ENCODE measurements at regions not wholly inside any gene's neighbourhood (a gene's known extent, or its start where the extent isn't known, plus 50 kb on each side); places are given as distances from the start of the nearest gene placed in this dataset.

DNA sequence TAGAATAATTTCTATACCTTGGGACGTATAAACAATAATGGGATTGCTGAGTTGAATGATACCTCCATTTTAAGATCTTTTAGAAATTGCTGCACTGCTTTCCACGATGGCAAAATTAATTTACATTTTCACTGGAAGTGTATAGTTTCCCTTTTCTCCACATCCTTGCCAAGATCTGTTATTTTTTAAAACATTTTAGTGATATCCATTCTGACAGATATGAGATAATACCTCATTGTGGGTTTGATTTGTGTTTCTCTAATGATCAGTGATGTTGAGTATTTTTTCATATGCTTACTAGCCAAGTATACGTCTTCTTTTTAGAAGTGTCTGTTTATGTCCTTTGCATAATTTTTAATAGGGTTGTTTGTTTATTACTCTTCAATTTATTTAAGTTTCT lies 908.5 kb upstream of the CNTNAP5 start:
- DNase-seq (ENCODE audit: low spot score) = no peak

DNA sequence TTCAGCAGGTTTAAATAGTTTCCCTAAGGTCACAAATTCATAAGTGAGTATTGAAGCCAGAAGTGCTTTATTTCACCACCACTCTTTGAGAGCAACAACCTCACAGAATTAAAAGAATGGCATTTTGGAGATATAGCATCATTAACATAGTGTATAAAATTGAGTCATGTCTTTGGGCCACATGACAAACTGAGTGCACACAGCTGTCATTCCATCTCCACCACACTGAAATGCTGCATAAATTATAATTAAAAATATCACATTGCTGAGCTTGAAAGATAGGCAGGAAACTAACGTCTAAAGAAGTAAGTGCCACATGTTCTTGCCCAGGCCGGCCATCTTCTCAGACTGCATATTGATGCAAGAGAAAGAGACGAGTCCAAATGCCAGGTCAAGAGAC lies 897.9 kb upstream of the CNTNAP5 start:
- DNase-seq (ENCODE audit: low spot score) = no peak

DNA sequence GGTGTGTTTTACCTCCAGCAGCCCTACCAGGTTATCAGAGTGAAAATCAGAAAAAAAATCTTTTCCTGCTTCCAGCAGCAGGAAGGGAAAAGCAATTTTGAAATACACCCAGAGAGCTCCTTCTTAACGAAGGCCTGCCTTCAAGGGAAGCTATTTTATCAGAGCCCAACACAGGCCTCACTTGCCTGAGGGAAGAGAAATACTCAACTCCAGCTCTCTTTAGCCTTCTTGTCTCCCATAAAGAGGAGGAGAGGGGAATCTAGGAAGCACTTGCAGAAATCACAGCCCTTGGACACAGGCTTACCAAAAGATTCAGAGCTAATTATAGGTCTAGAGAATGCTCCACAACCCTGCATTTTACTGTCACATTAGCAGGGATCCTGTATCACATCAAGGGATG lies 896.1 kb upstream of the CNTNAP5 start:
- DNase-seq (ENCODE audit: low spot score) = no peak

DNA sequence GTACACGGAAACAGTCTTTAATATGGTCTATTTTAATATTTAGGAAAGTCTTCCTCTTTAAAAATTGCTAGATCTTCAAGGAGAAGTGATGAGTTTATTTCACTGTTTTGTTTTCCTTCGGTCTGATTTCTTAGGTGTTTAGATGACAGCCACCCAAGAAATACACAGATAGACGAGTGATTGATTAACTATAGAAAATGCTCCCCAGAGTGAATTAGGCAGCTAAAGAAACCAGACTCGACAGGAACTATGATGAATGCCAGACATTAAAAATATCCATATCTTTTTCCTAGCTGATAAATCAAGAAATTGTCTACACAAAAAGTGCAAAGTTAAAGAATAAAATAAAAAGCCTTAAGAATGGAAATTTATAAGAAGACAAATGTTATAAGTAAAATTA lies 888.7 kb upstream of the CNTNAP5 start:
- no peak for DNase-seq (ENCODE audit: low spot score)

DNA sequence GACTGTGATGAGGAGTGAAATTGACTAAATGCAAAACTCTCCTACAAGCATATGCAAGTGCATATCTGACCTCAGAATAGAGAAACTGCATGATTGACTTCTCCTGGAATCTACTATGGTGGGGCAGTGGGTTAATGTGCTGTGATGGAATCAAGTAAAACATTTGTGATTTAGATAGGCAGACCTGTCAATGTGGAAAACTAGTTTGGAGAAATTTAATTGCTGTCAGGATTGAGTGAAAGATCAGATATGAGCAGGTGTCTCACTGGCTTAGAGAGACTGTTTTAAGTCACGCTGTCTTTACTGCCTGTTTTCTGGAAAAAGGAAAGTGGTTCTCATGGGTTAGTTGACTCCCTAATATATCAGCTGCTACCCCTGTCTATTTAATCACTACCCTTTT lies 881.0 kb upstream of the CNTNAP5 start:
- no peak for DNase-seq (ENCODE audit: low spot score)

DNA sequence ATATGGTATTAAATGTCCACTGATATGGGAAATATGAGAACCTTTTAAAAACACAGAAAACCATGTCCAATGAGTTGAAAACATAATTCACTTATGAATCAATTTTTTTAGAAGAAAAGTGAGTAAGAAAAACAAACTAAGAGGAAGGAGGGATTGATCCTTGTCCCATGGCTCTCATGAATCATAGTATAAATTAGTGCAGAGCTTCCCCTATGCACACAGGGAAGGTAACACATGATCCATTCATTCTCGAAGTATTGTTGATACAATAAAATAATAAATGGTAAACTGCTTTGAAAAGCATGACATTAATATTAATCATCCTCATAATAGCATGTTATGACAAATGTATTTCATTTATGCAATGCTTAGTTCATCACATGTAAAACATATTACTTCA lies 872.0 kb upstream of the CNTNAP5 start:
- no peak for DNase-seq (ENCODE audit: low spot score)

DNA sequence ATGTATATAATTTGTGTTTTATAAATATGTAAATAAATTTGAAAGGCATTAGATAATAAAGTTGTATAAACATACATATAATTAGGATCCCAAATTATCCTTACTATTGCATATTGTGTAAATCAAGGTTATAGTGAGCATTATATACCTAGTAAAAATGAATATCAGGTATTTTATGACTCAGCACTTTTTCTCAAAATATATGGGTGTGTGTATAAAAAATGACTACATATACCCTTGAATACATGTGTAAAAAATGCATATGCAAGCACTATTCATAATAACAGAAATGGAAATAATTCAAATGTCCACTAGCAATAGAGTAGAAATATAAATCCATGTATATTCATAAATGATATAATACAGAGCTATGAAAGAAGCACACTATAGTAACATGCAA lies 870.9 kb upstream of the CNTNAP5 start:
- no peak for DNase-seq (ENCODE audit: low spot score)

DNA sequence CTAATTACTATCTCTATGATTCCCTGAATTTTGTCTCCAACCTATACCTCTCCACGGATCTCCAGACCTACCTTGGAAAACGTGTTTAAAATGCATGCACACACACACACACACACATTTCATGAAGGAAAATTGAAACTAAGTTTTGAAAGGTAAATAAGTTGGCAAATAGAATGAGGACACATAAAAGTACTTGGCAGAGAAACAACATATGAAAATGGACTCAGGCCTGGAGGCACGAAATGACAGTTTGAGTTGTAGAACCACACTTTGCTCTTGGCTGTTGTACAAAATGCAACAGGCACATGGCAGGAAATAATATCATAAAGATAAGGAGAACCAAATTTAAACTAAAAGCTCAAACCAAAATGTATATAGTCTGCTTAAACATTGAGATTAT lies 868.1 kb upstream of the CNTNAP5 start:
- DNase-seq (ENCODE audit: low spot score) = no peak

DNA sequence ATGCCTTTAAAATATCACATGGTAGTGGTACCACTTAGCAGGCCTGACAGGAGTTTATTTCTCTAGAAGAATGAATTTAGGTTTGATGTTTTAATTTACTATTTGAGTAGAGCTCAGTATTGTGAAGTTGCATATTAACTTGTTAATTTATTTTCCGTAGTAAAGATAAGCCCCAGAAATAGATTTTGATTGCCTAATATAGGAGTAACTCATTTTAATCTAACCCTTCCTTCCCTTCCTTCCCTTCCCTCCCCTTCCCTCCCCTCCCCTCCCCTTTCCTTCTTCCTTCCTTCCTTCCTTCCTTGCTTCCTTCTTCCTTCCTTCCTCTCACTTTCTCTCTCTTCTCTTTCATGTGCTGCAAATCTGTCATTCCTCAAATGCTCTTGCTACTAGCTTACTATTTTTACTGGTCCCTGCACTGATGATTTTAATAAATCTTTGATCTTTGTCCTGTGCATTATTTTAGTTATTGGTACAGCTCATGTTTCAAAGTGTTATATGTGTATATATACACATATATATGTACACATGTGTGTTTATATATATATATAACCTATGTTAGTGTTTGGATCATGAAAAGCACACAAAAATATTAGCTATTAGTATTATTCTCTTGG lies 862.6 kb upstream of the CNTNAP5 start:
- DNase-seq (ENCODE audit: low spot score) = no peak

DNA sequence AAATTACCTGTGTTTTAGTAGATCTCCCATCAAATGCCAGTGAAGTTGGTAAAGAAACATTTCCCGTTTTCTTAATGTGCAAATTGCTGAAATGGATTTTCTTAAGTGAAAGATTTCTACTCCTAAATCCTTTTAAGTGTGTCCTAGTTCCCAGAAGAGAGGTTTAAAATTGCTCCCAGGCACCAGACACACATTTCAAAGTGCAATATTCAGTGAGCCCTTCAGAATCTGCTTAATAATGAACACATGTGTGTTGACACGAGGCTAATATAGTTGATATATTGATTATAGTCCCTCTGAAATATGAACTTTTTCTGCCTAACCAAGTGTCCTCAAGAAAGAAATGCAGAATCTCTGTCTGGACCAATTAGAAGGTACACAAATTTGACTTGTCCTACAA lies 861.7 kb upstream of the CNTNAP5 start:
- no peak for DNase-seq (ENCODE audit: low spot score)

DNA sequence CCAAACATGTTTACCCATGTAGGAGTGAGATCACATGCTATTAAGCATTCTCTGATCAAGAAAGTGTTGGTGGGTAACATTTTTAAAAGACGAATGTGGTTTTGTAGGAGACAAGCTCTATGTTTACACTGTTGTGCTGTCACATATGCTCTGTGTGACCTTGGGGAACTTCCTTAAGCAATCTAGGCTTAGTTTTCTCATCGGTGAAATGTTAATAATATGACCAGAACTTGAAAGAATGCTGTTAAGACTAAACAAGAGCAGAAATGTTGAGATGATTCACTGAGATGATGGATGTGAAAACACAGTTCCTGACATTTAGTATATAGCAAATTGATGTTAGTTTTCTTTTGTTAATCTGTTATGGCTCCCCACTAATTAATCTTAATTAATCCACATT lies 860.9 kb upstream of the CNTNAP5 start:
- DNase-seq (ENCODE audit: low spot score) = no peak

DNA sequence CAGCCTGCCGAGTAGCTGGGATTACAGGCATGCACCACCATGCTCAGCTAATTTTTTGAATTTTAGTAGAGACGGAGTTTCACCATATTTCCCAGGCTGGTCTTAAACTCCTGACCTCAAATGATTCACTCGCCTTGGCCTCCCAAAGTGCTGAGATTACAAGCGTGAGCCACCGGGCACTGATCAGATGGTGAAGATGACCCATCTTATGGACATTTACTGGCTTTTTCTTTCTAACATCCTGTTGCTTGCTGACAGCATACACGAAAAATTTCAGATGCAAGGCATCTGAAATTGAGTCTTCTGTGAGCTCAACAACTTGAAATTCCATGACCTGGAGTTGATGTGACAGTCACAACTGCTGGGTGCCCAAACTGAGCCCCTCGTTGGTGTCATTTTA lies 859.5 kb upstream of the CNTNAP5 start:
- no peak for DNase-seq (ENCODE audit: low spot score)

DNA sequence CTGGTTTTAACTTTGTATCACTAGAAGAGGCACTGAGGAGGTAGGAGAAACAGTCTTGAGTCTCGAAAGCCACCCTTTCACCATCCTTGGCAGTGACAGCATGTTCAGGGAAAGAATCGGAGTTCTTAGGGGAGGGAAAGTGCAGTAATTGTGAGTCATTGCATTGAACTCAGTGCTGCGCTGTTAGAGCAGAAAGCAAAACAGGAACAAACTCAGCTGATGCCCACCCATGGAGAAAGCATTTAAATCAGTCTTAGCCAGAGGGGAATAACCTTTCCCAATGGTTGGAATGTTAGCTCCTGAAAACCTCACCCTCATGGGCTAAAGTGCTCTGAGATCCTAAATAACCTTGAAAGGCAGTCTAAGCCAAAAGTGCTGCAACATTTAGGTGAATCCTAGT lies 845.6 kb upstream of the CNTNAP5 start:
- no peak for DNase-seq (ENCODE audit: low spot score)

DNA sequence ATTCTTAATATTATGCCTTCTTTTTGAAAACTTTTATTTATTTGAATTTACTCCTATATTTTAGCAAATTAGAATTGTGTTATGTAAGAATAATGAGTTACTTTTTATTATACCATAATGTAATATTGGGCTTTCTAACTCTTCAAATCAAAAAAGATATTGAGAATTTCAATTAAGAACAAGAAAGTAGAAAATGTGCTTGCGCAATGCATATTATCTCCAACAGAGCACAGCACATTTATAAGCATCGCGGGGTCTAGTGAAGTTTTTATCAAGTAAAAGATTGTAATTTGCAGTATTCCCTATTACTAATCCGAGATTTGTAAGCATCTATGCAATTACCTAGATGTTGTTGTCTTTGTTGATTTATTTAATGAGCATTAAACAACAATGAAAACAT lies 829.1 kb upstream of the CNTNAP5 start:
- DNase-seq (ENCODE audit: low spot score) = no peak

DNA sequence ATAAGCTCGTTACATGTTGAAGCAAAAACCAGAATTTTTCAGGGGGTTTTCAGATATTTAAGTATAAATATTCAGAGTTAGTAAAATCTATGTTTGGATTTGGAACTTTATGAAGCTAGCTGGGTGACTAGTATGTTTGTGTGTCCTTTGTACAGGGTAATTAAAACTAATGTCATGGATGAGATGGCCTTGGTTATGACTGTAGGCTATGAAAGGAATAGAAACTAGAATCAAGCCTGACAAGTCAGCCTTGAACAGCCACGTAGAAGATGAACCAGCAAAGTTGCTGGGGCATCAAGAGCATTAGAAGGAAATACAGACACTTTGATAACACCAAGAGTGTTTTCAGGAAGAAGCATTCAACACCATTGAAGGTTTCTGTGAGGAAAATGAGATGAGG lies 825.1 kb upstream of the CNTNAP5 start:
- DNase-seq (ENCODE audit: low spot score) = no peak

DNA sequence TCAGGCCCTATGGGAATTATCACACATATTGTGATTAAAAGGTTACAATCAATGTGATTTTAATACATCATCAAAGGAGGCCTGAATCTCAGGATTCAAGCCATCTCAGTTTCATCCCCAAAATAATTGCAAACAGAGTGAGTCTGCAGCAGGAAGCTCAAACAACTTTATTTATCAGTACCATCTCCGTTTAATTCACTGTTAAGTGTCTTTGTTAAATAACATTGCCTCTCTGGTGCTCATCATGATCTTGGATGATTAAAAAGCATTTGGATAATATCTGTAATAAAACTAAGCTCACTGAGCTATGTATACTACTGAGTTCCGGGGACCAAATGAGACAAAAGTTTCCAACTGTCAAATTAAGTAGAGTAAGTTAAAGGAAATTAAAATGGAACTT lies 817.8 kb upstream of the CNTNAP5 start:
- DNase-seq (ENCODE audit: low spot score) = no peak

DNA sequence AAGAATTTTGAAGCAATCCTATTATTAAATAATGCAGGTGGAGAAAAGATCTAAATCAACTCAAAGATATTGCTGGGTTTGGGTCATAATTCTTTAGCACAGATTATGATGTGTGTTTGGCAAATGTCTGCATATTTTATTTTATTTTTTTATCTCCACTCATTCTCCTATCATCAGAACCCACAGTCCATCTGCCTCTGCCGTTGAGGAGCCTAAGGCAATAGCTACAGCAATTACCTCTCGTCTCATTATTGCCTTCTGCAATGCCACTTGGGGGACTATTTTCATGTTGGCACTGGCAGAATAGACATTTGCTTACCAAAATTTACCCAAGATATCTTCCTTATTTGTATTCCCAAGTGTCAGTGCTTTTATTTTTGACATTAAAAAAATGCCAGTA lies 815.9 kb upstream of the CNTNAP5 start:
- no peak for DNase-seq (ENCODE audit: low spot score)

DNA sequence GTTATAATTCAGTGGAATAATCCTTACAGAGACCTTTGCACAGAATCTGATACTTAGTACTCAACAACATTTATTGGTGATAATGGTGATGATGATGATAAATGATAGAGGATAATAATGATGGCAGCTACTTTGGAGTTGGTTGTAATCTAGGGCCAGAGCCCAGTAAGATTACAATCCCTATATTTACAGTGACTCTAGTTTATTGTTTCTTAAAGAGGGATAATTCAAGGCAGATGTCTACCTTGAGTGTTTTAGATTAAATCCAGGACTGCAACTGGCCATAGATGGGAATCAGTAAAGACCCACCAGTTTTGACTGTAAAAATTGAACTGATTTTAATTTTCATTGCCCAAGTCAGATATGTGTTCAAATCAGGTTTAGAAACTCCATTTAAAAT lies 813.9 kb upstream of the CNTNAP5 start:
- DNase-seq (ENCODE audit: low spot score) = no peak

DNA sequence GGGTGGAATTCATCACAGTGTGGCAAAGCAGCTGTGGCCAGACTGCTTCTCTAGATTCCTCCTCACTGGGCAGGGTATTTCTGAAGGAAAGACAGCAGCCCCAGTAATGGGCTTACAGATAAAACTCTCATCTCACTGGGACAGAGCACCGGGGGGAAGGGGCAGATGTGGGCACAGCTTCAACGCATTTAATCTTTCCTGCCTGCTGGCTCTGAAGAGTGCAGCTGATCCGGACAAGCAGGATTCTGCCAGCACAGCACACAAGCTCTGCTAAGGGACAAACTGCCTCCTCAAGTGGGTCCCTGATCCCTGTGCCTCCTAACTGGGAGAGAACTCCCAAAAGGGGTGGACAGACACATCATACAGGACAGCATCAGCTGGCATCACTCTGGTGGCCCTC lies 779.9 kb upstream of the CNTNAP5 start:
- DNase-seq (ENCODE audit: low spot score) = no peak

DNA sequence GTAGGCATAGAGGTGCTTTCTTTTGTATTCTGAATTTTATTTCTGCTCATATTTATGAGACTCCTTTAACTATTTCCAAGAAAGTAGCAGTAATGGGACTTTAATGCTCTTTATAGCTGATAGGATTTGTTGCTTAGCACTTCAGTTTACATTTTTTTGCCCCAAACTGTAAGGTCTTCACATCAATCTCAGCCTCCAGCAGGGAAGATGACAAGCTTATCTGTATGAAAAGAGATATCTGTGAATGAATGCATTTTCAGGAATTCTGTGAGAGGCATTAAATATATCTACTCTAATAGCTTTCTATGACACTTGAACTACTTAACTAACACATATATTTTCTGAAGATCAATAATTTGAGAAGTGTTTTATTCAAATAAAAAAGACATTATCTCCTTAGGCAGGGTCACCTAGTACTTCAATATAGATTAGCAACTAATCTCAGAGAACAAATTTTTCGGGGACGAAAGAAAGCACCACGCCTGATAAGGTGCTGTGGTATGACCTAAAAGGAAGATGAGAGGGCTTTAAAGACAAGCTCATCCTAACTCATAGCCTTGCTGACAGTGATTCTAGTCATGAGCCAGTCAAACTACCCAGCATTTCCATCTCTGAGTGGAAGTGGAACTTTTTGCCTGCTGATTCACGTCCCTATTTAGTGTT lies 766.1 kb upstream of the CNTNAP5 start:
- no peak for DNase-seq (ENCODE audit: low spot score)

DNA sequence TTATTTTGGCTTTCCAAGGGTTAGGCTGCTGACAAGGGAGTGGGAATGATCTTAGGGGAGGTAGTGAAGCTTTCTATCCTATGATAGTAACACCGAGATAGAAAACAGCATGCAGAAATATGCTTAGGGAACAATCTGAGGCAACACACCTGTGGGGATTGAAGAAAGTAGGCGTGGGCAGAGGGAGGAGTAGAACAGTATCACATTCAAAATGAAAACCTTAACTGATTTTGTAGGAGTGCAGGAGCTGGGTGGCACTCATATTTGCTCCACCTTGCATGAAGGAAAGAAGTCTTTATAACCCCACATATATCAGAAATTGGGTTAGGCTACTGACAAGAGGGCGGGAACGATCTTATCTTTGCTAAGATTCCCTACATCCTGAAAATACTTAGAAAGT lies 762.2 kb upstream of the CNTNAP5 start:
- no peak for DNase-seq (ENCODE audit: low spot score)

DNA sequence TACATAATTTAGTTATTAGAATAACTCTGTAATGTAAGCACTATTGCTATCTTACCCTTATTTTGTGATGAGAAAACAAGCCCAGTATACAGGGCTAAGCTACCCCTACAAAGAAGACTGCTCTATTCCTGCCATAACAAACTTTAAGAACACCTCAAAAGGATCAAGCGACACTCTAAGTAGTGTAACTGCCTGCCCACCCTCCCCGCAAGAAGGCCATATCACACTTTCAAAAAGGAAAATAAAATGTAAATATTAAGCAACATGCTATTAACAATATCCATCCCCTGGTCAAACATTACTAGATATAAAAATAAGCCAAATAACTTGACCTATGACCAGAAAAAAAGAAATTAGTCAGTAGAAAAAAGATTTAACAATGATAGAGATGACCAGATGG lies 741.7 kb upstream of the CNTNAP5 start:
- DNase-seq (ENCODE audit: low spot score) = no peak

DNA sequence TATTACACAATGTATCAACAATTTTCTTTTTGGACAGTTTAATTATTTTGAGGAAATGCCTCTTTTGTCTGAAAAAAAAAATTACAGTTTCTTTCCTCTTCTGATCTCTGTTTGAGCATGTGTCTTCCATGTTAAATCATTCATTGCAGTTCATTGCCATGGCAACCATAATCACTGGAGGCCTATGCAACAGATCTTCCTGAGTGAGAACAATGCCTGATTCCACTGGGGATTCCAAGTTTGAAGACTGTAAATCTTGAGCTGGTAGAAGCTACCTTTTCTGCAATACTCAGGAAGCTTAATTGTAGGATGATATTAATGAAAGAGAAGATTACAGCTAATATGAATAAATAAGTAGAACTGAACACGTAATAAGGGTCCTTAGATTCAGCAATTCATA lies 721.4 kb upstream of the CNTNAP5 start:
- DNase-seq (ENCODE audit: low spot score) = no peak
